GM23338 (cell line): ENCODE measurements at regions not wholly inside any gene's neighbourhood (a gene's known extent, or its start where the extent isn't known, plus 50 kb on each side); places are given as distances from the start of the nearest gene placed in this dataset.

Experiments used
- CREB1 ChIP-seq: fragments of 250-450 bp; sonication (Bioruptor Pico); IDR thresholded peaks from 2 replicates; pipeline ENCODE4 v1.5.0; 2020; ENCODE audit warnings: low read depth, mild to moderate bottlenecking, moderate library complexity
- CTCF ChIP-seq, 2 experiments: fragments of 200-600 bp in 1 of 2; sonication (generic) in 1 of 2; conservative IDR thresholded peaks; 2 replicates each; pipeline versions ENCODE4 v1.5.1 to v1.6.1; 2016 to 2017; ENCODE audit warnings: antibody characterized with exemption in 2 of 2, low read depth in 2 of 2, mild to moderate bottlenecking in 2 of 2, moderate library complexity in 1 of 2
- ETS1 ChIP-seq: IDR thresholded peaks from 2 replicates; pipeline ENCODE4 v1.6.1; 2016; ENCODE audit warnings: antibody characterized with exemption
- EZH2 ChIP-seq: fragments of 200-600 bp; sonication (generic); IDR thresholded peaks from one replicate; pipeline ENCODE4 v1.8.0; 2017; ENCODE audit warnings: antibody characterized with exemption, mild to moderate bottlenecking, low read depth; ENCODE audit not compliant: unreplicated experiment
- EZH2phosphoT487 ChIP-seq: fragments of 200-600 bp; sonication (generic); IDR thresholded peaks from one replicate; pipeline ENCODE4 v1.8.1; 2018; ENCODE audit warnings: antibody characterized with exemption; ENCODE audit not compliant: unreplicated experiment
- JUNB ChIP-seq: IDR thresholded peaks from one replicate; pipeline ENCODE4 v1.6.1; 2016; ENCODE audit warnings: antibody characterized with exemption; ENCODE audit not compliant: unreplicated experiment
- POLR2AphosphoS5 ChIP-seq: IDR thresholded peaks from 2 replicates; pipeline ENCODE4 v1.6.1; 2016; ENCODE audit warnings: antibody characterized with exemption, low read depth
- REST ChIP-seq: IDR thresholded peaks from one replicate; pipeline ENCODE4 v1.6.1; 2018; ENCODE audit warnings: antibody characterized with exemption; ENCODE audit not compliant: unreplicated experiment
- ZNF114 ChIP-seq: fragments of 250-450 bp; sonication (Bioruptor Pico); IDR thresholded peaks from 2 replicates; pipeline ENCODE4 v1.5.0; 2020; ENCODE audit warnings: mild to moderate bottlenecking, moderate library complexity
- ZNF462 ChIP-seq: fragments of 250-450 bp; sonication (Bioruptor Pico); IDR thresholded peaks from 2 replicates; pipeline ENCODE4 v1.5.0; 2020; ENCODE audit warnings: mild to moderate bottlenecking, moderate library complexity

- TF ChIP-seq POLR2AphosphoS5 (no peak), REST (no peak), CTCF (conservative IDR thresholded peaks at IDR 0.05; ENCODE audit: low read depth in 2 of 2) (no peak), EZH2 (no peak), CREB1 (CRISPR knock-in tag) (no peak), EZH2phosphoT487 (no peak), ZNF114 (CRISPR knock-in tag) (no peak), JUNB (no peak), ETS1 (no peak), ZNF462 (no peak)
These were observed 130.0 kb upstream of the PTPN1 start for GRCh38 chr20:50379991-50380696.
